ENCODE measurements at regions not wholly inside any gene's neighbourhood (a gene's known extent, or its start where the extent isn't known, plus 50 kb on each side); places are given as distances from the start of the nearest gene placed in this dataset.

DNA sequence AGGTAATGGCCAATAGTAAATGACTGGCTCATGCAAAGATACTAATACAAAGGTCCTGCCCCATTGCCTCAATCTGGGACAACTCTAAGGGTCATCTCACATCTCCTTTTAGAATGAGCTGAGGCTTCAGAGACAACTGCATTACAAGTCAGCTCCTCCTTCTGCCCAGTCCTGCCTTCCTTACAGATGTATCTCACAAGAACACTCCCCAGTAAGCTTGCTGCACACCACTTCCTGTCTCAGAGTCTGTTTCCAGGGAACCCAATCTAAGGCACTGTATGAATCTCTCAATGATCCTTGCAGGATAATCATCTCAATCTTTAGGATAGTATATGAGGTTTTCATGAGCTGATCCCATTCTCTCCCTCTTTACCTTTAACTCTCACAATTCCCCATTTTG is 57.8 kb upstream of the ZDHHC17 start:
- POLR2A ChIA-PET, result no interaction called here
- H3K9me3 ChIP-seq (ENCODE audit: control insufficient read depth, insufficient read depth, low read depth, low read length), result no peaks in the 10 kb centered on the region
- no peak overlapping the region for H3K27ac ChIP-seq (ENCODE audit: low read length)
- no peak for DNase-seq (ENCODE audit: low read depth, low spot score)
- intact Hi-C loops (cut with micrococcal nuclease; ENCODE audit: unreplicated experiment), result no loop called here
- ATAC-seq, result no peak
- CTCF ChIA-PET, result no interaction called here
- H3K4me1 ChIP-seq (ENCODE audit: control insufficient read depth, insufficient read depth, low read length), result no peaks in the 10 kb centered on the region
- H3K4me3 ChIP-seq (ENCODE audit: low read depth in 2 of 2, low read length in 2 of 2), result no peak overlapping the region
- in situ Hi-C loops (cut with HindIII; ENCODE audit: low pct_unique_long_range_greater_than_20kb, low sequenced_read_pairs), result no loop called here
- no peak for TF ChIP-seq POLR2AphosphoS5 (IDR thresholded peaks at IDR 0.05; ENCODE audit: low read depth, low read length)
- TF ChIP-seq, protein P1, sequence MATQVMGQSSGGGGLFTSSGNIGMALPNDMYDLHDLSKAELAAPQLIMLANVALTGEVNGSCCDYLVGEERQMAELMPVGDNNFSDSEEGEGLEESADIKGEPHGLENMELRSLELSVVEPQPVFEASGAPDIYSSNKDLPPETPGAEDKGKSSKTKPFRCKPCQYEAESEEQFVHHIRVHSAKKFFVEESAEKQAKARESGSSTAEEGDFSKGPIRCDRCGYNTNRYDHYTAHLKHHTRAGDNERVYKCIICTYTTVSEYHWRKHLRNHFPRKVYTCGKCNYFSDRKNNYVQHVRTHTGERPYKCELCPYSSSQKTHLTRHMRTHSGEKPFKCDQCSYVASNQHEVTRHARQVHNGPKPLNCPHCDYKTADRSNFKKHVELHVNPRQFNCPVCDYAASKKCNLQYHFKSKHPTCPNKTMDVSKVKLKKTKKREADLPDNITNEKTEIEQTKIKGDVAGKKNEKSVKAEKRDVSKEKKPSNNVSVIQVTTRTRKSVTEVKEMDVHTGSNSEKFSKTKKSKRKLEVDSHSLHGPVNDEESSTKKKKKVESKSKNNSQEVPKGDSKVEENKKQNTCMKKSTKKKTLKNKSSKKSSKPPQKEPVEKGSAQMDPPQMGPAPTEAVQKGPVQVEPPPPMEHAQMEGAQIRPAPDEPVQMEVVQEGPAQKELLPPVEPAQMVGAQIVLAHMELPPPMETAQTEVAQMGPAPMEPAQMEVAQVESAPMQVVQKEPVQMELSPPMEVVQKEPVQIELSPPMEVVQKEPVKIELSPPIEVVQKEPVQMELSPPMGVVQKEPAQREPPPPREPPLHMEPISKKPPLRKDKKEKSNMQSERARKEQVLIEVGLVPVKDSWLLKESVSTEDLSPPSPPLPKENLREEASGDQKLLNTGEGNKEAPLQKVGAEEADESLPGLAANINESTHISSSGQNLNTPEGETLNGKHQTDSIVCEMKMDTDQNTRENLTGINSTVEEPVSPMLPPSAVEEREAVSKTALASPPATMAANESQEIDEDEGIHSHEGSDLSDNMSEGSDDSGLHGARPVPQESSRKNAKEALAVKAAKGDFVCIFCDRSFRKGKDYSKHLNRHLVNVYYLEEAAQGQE (IDR thresholded peaks at IDR 0.05; ENCODE audit: insufficient read depth in 1 of 2, low read depth in 2 of 2, low read length in 1 of 2), result no peak
- TF ChIP-seq TCF7L2 (IDR thresholded peaks at IDR 0.05; ENCODE audit: low read depth, low read length), result no peak
- TF ChIP-seq SIN3A (IDR thresholded peaks at IDR 0.05; ENCODE audit: borderline replicate concordance, insufficient read depth, low read depth, low read length), result no peak
- TF ChIP-seq, protein P2, sequence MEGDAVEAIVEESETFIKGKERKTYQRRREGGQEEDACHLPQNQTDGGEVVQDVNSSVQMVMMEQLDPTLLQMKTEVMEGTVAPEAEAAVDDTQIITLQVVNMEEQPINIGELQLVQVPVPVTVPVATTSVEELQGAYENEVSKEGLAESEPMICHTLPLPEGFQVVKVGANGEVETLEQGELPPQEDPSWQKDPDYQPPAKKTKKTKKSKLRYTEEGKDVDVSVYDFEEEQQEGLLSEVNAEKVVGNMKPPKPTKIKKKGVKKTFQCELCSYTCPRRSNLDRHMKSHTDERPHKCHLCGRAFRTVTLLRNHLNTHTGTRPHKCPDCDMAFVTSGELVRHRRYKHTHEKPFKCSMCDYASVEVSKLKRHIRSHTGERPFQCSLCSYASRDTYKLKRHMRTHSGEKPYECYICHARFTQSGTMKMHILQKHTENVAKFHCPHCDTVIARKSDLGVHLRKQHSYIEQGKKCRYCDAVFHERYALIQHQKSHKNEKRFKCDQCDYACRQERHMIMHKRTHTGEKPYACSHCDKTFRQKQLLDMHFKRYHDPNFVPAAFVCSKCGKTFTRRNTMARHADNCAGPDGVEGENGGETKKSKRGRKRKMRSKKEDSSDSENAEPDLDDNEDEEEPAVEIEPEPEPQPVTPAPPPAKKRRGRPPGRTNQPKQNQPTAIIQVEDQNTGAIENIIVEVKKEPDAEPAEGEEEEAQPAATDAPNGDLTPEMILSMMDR (IDR thresholded peaks at IDR 0.05), result no peak
- no peaks in the 10 kb centered on the region; the same call in 1 of the 2 replicates for H3K27me3 ChIP-seq (ENCODE audit: control insufficient read depth, insufficient read depth, low read length)
- H3K36me3 ChIP-seq (ENCODE audit: control insufficient read depth, insufficient read depth, low read length), result no peaks in the 10 kb centered on the region
- BruUV-seq (replicated peaks), result no TSS peak

DNA sequence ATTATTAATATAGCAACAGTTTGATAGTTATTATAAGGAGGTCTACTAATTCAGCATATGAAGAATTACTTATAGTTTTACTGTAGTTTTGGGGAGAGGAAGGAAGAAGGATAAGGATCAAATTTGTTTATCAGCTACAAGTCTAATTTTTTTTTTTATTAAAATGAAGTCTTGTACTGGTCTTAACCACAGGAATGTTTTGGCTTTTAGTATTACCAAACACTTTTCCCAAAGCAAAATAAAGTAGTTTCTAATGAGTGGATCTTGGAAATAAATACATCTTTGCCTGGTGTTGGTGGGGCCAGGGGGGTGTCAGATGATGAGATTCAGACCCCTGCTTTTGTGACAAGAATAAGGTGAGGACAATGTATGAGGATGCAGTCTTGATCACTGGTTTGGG is 57.2 kb upstream of the ZDHHC17 start:
- Histone ChIP-seq H3K4me3 (ENCODE audit: low read depth in 2 of 2, low read length in 2 of 2) (no peak overlapping the region), H3K9me3 (ENCODE audit: control insufficient read depth, insufficient read depth, low read depth, low read length) (no peaks in the 10 kb centered on the region), H3K4me1 (ENCODE audit: control insufficient read depth, insufficient read depth, low read length) (no peaks in the 10 kb centered on the region), H3K36me3 (ENCODE audit: control insufficient read depth, insufficient read depth, low read length) (no peaks in the 10 kb centered on the region), H3K27me3 (ENCODE audit: control insufficient read depth, insufficient read depth, low read length) (no peaks in the 10 kb centered on the region; the same call in 1 of the 2 replicates), H3K27ac (ENCODE audit: low read length) (no peak overlapping the region)
- no peak for ATAC-seq
- intact Hi-C loops (cut with micrococcal nuclease; ENCODE audit: unreplicated experiment) (no loop called here), in situ Hi-C loops (cut with HindIII; ENCODE audit: low pct_unique_long_range_greater_than_20kb, low sequenced_read_pairs) (no loop called here)
- ChIA-PET POLR2A (no interaction called here), CTCF (no interaction called here)
- no TSS peak for BruUV-seq (replicated peaks)
- DNase-seq (ENCODE audit: low read depth, low spot score), result no peak
- TF ChIP-seq, protein P2 (IDR thresholded peaks at IDR 0.05), result no peak
- no peak for TF ChIP-seq TCF7L2 (IDR thresholded peaks at IDR 0.05; ENCODE audit: low read depth, low read length)
- no peak for TF ChIP-seq POLR2AphosphoS5 (IDR thresholded peaks at IDR 0.05; ENCODE audit: low read depth, low read length)
- TF ChIP-seq SIN3A (IDR thresholded peaks at IDR 0.05; ENCODE audit: borderline replicate concordance, insufficient read depth, low read depth, low read length), result no peak
